ENCODE measurements at regions not wholly inside any gene's neighbourhood (a gene's known extent, or its start where the extent isn't known, plus 50 kb on each side); places are given as distances from the start of the nearest gene placed in this dataset.

DNA sequence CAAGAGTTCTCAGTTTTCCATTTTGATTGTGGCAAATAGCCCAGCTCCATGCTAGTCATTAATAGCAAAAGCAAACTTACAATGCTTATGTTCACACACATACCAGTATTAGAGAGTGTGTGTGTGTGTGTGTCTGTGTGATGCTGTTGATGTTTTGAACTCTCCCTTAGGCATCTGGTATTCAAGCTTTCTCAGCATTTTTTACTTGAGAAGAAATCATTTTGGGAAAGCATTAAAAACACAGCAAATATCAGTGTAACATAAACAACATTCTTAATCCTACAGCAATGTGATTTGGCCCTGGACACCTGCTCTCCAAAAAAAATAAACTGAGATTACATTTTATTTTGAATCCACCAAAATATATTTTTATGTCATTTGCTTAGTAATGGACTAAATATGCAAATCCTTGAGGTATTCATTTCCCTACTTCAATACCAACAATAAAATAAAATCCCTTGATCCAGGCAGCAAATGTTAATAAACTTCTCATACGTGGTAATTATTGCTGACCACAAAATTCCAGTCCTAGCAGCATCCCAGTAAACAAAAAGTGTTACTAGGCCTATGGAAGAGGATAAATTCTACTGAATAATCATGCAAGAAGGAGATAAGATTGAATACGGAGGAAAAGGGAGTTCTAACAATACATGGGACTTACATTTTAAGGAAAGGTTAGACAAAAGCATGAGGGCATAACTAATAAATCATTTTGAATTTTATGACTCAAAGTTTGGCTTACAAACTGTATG lies 249.5 kb upstream of the CLEC14A start:
- TF ChIP-seq EZH2phosphoT487 (IDR thresholded peaks at IDR 0.05; ENCODE audit: low read depth, severe bottlenecking, unreplicated experiment) (no peak), EZH2 (IDR thresholded peaks at IDR 0.05; ENCODE audit: borderline replicate concordance) (no peak)
- TF ChIP-seq, protein P1, sequence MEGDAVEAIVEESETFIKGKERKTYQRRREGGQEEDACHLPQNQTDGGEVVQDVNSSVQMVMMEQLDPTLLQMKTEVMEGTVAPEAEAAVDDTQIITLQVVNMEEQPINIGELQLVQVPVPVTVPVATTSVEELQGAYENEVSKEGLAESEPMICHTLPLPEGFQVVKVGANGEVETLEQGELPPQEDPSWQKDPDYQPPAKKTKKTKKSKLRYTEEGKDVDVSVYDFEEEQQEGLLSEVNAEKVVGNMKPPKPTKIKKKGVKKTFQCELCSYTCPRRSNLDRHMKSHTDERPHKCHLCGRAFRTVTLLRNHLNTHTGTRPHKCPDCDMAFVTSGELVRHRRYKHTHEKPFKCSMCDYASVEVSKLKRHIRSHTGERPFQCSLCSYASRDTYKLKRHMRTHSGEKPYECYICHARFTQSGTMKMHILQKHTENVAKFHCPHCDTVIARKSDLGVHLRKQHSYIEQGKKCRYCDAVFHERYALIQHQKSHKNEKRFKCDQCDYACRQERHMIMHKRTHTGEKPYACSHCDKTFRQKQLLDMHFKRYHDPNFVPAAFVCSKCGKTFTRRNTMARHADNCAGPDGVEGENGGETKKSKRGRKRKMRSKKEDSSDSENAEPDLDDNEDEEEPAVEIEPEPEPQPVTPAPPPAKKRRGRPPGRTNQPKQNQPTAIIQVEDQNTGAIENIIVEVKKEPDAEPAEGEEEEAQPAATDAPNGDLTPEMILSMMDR (IDR thresholded peaks at IDR 0.05; ENCODE audit: poor library complexity) = no peak
- Histone ChIP-seq H2AFZ (no peak overlapping the region), H3K36me3 (replicated peaks; ENCODE audit: insufficient read depth, low read depth) (no peaks in the 10 kb centered on the region), H3K27ac (no peak overlapping the region), H4K20me1 (ENCODE audit: insufficient read depth, poor library complexity, severe bottlenecking) (no peaks in the 10 kb centered on the region), H3K4me2 (no peak overlapping the region), H3K9me3 (ENCODE audit: low read depth) (no peaks in the 10 kb centered on the region), H3K79me2 (no peaks in the 10 kb centered on the region), H3K4me1 (ENCODE audit: insufficient read depth) (no peaks in the 10 kb centered on the region), H3K4me3 (no peak overlapping the region), H3K9me2 (replicated peaks; ENCODE audit: insufficient read depth) (no peaks in the 10 kb centered on the region), H3K27me3 (no peaks in the 10 kb centered on the region)
- no peak for DNase-seq (ENCODE audit: low spot score)
- WGBS (ENCODE audit: low lambda C conversion rate, missing lambda C conversion rate) = 48% methylated on average over 2 of the region's 2 CpGs

GRCh38 chr14:38504175-38504574 lies 248.3 kb upstream of the CLEC14A start:
- Histone ChIP-seq H3K4me2 (no peak overlapping the region), H4K20me1 (ENCODE audit: insufficient read depth, poor library complexity, severe bottlenecking) (no peaks in the 10 kb centered on the region), H3K4me1 (ENCODE audit: insufficient read depth) (no peaks in the 10 kb centered on the region), H3K4me3 (no peak overlapping the region), H3K27ac (no peak overlapping the region), H3K36me3 (replicated peaks; ENCODE audit: insufficient read depth, low read depth) (no peaks in the 10 kb centered on the region), H3K9me3 (ENCODE audit: low read depth) (no peaks in the 10 kb centered on the region), H3K27me3 (no peaks in the 10 kb centered on the region), H2AFZ (no peak overlapping the region), H3K79me2 (no peaks in the 10 kb centered on the region), H3K9me2 (replicated peaks; ENCODE audit: insufficient read depth) (no peaks in the 10 kb centered on the region)
- TF ChIP-seq EZH2phosphoT487 (IDR thresholded peaks at IDR 0.05; ENCODE audit: low read depth, severe bottlenecking, unreplicated experiment) (no peak), EZH2 (IDR thresholded peaks at IDR 0.05; ENCODE audit: borderline replicate concordance) (no peak)
- TF ChIP-seq, protein P1 (IDR thresholded peaks at IDR 0.05; ENCODE audit: poor library complexity) = no peak
- WGBS (ENCODE audit: low lambda C conversion rate, missing lambda C conversion rate) = 80% methylated on average over 1 of the region's 1 CpG
- DNase-seq (ENCODE audit: low spot score) = no peak

GRCh38 chr14:38502239-38502638 lies 246.3 kb upstream of the CLEC14A start:
- no peak overlapping the region for H3K27ac ChIP-seq
- no peak overlapping the region for H3K4me3 ChIP-seq
- no peak overlapping the region for H3K4me2 ChIP-seq
- H3K4me1 ChIP-seq (ENCODE audit: insufficient read depth) = no peaks in the 10 kb centered on the region
- no peaks in the 10 kb centered on the region for H3K79me2 ChIP-seq
- TF ChIP-seq EZH2phosphoT487 (IDR thresholded peaks at IDR 0.05; ENCODE audit: low read depth, severe bottlenecking, unreplicated experiment) (no peak), EZH2 (IDR thresholded peaks at IDR 0.05; ENCODE audit: borderline replicate concordance) (no peak)
- TF ChIP-seq, protein P1 (IDR thresholded peaks at IDR 0.05; ENCODE audit: poor library complexity) = no peak
- no peak for DNase-seq (ENCODE audit: low spot score)
- no peaks in the 10 kb centered on the region for H3K9me2 ChIP-seq (replicated peaks; ENCODE audit: insufficient read depth)
- no peaks in the 10 kb centered on the region for H3K9me3 ChIP-seq (ENCODE audit: low read depth)
- H3K36me3 ChIP-seq (replicated peaks; ENCODE audit: insufficient read depth, low read depth) = no peaks in the 10 kb centered on the region
- no peaks in the 10 kb centered on the region for H3K27me3 ChIP-seq
- H2AFZ ChIP-seq = no peak overlapping the region
- no peaks in the 10 kb centered on the region for H4K20me1 ChIP-seq (ENCODE audit: insufficient read depth, poor library complexity, severe bottlenecking)
- 81% methylated on average over 2 of the region's 2 CpGs for WGBS (ENCODE audit: low lambda C conversion rate, missing lambda C conversion rate)
